Activated naive CD4-positive, alpha-beta T cell treated with anti-CD3 and anti-CD28 coated beads for 36 hours (primary cell): ENCODE measurements at regions not wholly inside any gene's neighbourhood (a gene's known extent, or its start where the extent isn't known, plus 50 kb on each side); places are given as distances from the start of the nearest gene placed in this dataset.
"Not testable (repeated sequence)": the region's sequence is repeated elsewhere in the genome, so short reads cannot be mapped to it uniquely, and the experiment has no call there.

Experiments
- CTCF ChIA-PET: fragments of 350-600 bp; sonication (Branson Sonifier 250); formaldehyde crosslinking; loops from one replicate; lab custom pipeline; 2021; ENCODE audit warnings: antibody characterized with exemption; lab: Charles Lee
- DNase-seq: peaks from one replicate; pipeline ENCODE4 v3.0.0-alpha.2; 2020
- H3K27ac Mint-ChIP-seq: one replicate; pipeline ENCODE4 v1.8.0; 2021; ENCODE audit warnings: mild to moderate bottlenecking, mixed read lengths
- H3K27me3 Mint-ChIP-seq: one replicate; pipeline ENCODE4 v1.8.0; 2021; ENCODE audit warnings: low read depth, mixed read lengths
- H3K36me3 Mint-ChIP-seq: one replicate; pipeline ENCODE4 v1.8.0; 2021; ENCODE audit warnings: low read depth, mixed read lengths
- H3K4me1 Mint-ChIP-seq: one replicate; pipeline ENCODE4 v1.8.0; 2021; ENCODE audit warnings: low read depth, mixed read lengths
- H3K4me3 Mint-ChIP-seq: one replicate; pipeline ENCODE4 v1.8.0; 2021; ENCODE audit warnings: mild to moderate bottlenecking, moderate library complexity, mixed read lengths
- H3K9me3 Mint-ChIP-seq: one replicate; pipeline ENCODE4 v1.8.0; 2021; ENCODE audit warnings: mixed read lengths
- intact Hi-C: fragments of 100-400 bp; cut with micrococcal nuclease; formaldehyde crosslinking; loops from one replicate; pipeline ENCODE4 v1.15.1; 2023

- no peak for DNase-seq
- no peaks in the 10 kb centered on the region for H3K27me3 Mint-ChIP-seq
- no peak overlapping the region for H3K4me3 Mint-ChIP-seq
- H3K9me3 Mint-ChIP-seq, result peaks cover 6% of the 10 kb centered on the region
- H3K4me1 Mint-ChIP-seq, result no peaks in the 10 kb centered on the region
- CTCF ChIA-PET, result no interaction called here
- intact Hi-C loops, result no loop called here
- no peaks in the 10 kb centered on the region for H3K36me3 Mint-ChIP-seq
- no peak overlapping the region for H3K27ac Mint-ChIP-seq
Observed at GRCh38 chr4:59540311-59540710, 1659.8 kb upstream of the ADGRL3 start.

- Mint-ChIP-seq H3K27ac (no peak overlapping the region), H3K4me3 (no peak overlapping the region), H3K27me3 (no peaks in the 10 kb centered on the region), H3K4me1 (peaks cover 3% of the 10 kb centered on the region), H3K36me3 (no peaks in the 10 kb centered on the region), H3K9me3 (peaks cover 2% of the 10 kb centered on the region)
- intact Hi-C loops, result no loop called here
- CTCF ChIA-PET, result no interaction called here
- DNase-seq, result peak; percentile 5
Observed at GRCh38 chr4:59553063-59553720, 1646.9 kb upstream of the ADGRL3 start.

- peaks cover 3% of the 10 kb centered on the region for H3K4me1 Mint-ChIP-seq
- intact Hi-C loops, result no loop called here
- H3K4me3 Mint-ChIP-seq, result no peak overlapping the region
- no peaks in the 10 kb centered on the region for H3K27me3 Mint-ChIP-seq
- H3K36me3 Mint-ChIP-seq, result no peaks in the 10 kb centered on the region
- H3K27ac Mint-ChIP-seq, result no peak overlapping the region
- peaks cover 2% of the 10 kb centered on the region for H3K9me3 Mint-ChIP-seq
- DNase-seq, result no peak
- CTCF ChIA-PET, result no interaction called here
Observed at GRCh38 chr4:59553721-59554091, 1646.4 kb upstream of the ADGRL3 start.

GRCh38 chr4:59556191-59556590 is 1643.9 kb upstream of the ADGRL3 start:
- H3K27ac Mint-ChIP-seq, H3K9me3 Mint-ChIP-seq, CTCF ChIA-PET, H3K4me3 Mint-ChIP-seq, DNase-seq, H3K27me3 Mint-ChIP-seq, H3K36me3 Mint-ChIP-seq, intact Hi-C loops, H3K4me1 Mint-ChIP-seq: not testable (repeated sequence)

- H3K27me3 Mint-ChIP-seq, intact Hi-C loops, DNase-seq, H3K9me3 Mint-ChIP-seq, H3K36me3 Mint-ChIP-seq, H3K4me3 Mint-ChIP-seq, H3K4me1 Mint-ChIP-seq, H3K27ac Mint-ChIP-seq: not testable (repeated sequence)
- CTCF ChIA-PET, result interaction anchor here (1.0 kb wide), 1 partner anchor 12 kb away, joined by 4 read pairs; no protein-coding TSS in a partner anchor
Observed at GRCh38 chr4:59560141-59560648, 1639.9 kb upstream of the ADGRL3 start.

- Mint-ChIP-seq H3K27ac (no peak overlapping the region), H3K36me3 (no peaks in the 10 kb centered on the region), H3K4me1 (no peaks in the 10 kb centered on the region), H3K9me3 (peaks cover 1% of the 10 kb centered on the region), H3K27me3 (no peaks in the 10 kb centered on the region), H3K4me3 (no peak overlapping the region)
- DNase-seq, result no peak
- CTCF ChIA-PET, result no interaction called here
- intact Hi-C loops, result no loop called here
Observed at GRCh38 chr4:59565836-59566235, 1634.3 kb upstream of the ADGRL3 start.

GRCh38 chr4:59570860-59571476 is 1629.2 kb upstream of the ADGRL3 start:
- H3K9me3 Mint-ChIP-seq, result peaks cover 1% of the 10 kb centered on the region
- H3K36me3 Mint-ChIP-seq, result no peaks in the 10 kb centered on the region
- H3K27ac Mint-ChIP-seq, result no peak overlapping the region
- no peak overlapping the region for H3K4me3 Mint-ChIP-seq
- DNase-seq, result no peak
- intact Hi-C loops, result no loop called here
- H3K27me3 Mint-ChIP-seq, result no peaks in the 10 kb centered on the region
- H3K4me1 Mint-ChIP-seq, result no peaks in the 10 kb centered on the region
- CTCF ChIA-PET, result no interaction called here

- CTCF ChIA-PET, result no interaction called here
- H3K27ac Mint-ChIP-seq, result no peak overlapping the region
Observed at GRCh38 chr4:59571805-59572430, 1628.2 kb upstream of the ADGRL3 start.

GRCh38 chr4:59583845-59584568 is 1616.1 kb upstream of the ADGRL3 start:
- no peak for DNase-seq
- Mint-ChIP-seq H3K9me3 (peaks cover 22% of the 10 kb centered on the region), H3K27ac (no peak overlapping the region), H3K4me1 (no peaks in the 10 kb centered on the region), H3K27me3 (no peaks in the 10 kb centered on the region), H3K36me3 (no peaks in the 10 kb centered on the region), H3K4me3 (no peak overlapping the region)
- intact Hi-C loops, result no loop called here
- CTCF ChIA-PET, result interaction anchor here (0.6 kb wide), 1 partner anchor 1581 kb away, joined by 4 read pairs; no protein-coding TSS in a partner anchor

More at GRCh38 chr4:59571805-59572430, 1628.2 kb upstream of the ADGRL3 start:
- DNase-seq, result no peak
- intact Hi-C loops, result no loop called here
- no peak overlapping the region for H3K4me3 Mint-ChIP-seq
- no peaks in the 10 kb centered on the region for H3K36me3 Mint-ChIP-seq
- H3K27me3 Mint-ChIP-seq, result no peaks in the 10 kb centered on the region
- H3K9me3 Mint-ChIP-seq, result peaks cover 1% of the 10 kb centered on the region
- H3K4me1 Mint-ChIP-seq, result no peaks in the 10 kb centered on the region

- intact Hi-C loops, result no loop called here
- CTCF ChIA-PET, result interaction anchor here (0.6 to 0.7 kb wide), 2 partner anchors 401 to 1064 kb away, joined by 3 to 4 read pairs; no protein-coding TSS in a partner anchor
- no peak for DNase-seq
- Mint-ChIP-seq H3K4me3 (no peak overlapping the region), H3K27ac (no peak overlapping the region), H3K4me1 (no peaks in the 10 kb centered on the region), H3K36me3 (no peaks in the 10 kb centered on the region), H3K27me3 (no peaks in the 10 kb centered on the region), H3K9me3 (peaks cover 8% of the 10 kb centered on the region)
Observed at GRCh38 chr4:59597536-59598329, 1602.4 kb upstream of the ADGRL3 start.

GRCh38 chr4:59598330-59598618 is 1601.9 kb upstream of the ADGRL3 start:
- H3K27me3 Mint-ChIP-seq, result no peaks in the 10 kb centered on the region
- H3K9me3 Mint-ChIP-seq, result peaks cover 8% of the 10 kb centered on the region
- no peak overlapping the region for H3K27ac Mint-ChIP-seq
- H3K4me3 Mint-ChIP-seq, result no peak overlapping the region
- no peak for DNase-seq
- intact Hi-C loops, result no loop called here
- CTCF ChIA-PET, result no interaction called here
- H3K36me3 Mint-ChIP-seq, result no peaks in the 10 kb centered on the region
- H3K4me1 Mint-ChIP-seq, result no peaks in the 10 kb centered on the region

GRCh38 chr4:59608466-59608865 is 1591.7 kb upstream of the ADGRL3 start:
- CTCF ChIA-PET, result no interaction called here
- no peaks in the 10 kb centered on the region for H3K36me3 Mint-ChIP-seq
- no peaks in the 10 kb centered on the region for H3K27me3 Mint-ChIP-seq
- no peaks in the 10 kb centered on the region for H3K4me1 Mint-ChIP-seq
- H3K9me3 Mint-ChIP-seq, result peaks cover 8% of the 10 kb centered on the region
- no peak overlapping the region for H3K27ac Mint-ChIP-seq
- no peak for DNase-seq
- intact Hi-C loops, result no loop called here
- no peak overlapping the region for H3K4me3 Mint-ChIP-seq
